ENCODE measurements at regions not wholly inside any gene's neighbourhood (a gene's known extent, or its start where the extent isn't known, plus 50 kb on each side); places are given as distances from the start of the nearest gene placed in this dataset.

- Histone ChIP-seq H3K4me3 (no peak overlapping the region), H3K9me3 (no peaks in the 10 kb centered on the region), H3K4me1 (no peaks in the 10 kb centered on the region), H3K27me3 (no peaks in the 10 kb centered on the region), H3K27ac (no peak overlapping the region), H3K36me3 (no peaks in the 10 kb centered on the region)
- TF ChIP-seq, protein P1, sequence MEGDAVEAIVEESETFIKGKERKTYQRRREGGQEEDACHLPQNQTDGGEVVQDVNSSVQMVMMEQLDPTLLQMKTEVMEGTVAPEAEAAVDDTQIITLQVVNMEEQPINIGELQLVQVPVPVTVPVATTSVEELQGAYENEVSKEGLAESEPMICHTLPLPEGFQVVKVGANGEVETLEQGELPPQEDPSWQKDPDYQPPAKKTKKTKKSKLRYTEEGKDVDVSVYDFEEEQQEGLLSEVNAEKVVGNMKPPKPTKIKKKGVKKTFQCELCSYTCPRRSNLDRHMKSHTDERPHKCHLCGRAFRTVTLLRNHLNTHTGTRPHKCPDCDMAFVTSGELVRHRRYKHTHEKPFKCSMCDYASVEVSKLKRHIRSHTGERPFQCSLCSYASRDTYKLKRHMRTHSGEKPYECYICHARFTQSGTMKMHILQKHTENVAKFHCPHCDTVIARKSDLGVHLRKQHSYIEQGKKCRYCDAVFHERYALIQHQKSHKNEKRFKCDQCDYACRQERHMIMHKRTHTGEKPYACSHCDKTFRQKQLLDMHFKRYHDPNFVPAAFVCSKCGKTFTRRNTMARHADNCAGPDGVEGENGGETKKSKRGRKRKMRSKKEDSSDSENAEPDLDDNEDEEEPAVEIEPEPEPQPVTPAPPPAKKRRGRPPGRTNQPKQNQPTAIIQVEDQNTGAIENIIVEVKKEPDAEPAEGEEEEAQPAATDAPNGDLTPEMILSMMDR (IDR thresholded peaks at IDR 0.05): no peak
- no peak for TF ChIP-seq POLR2A (IDR thresholded peaks at IDR 0.05)
- DNase-seq: no peak
These were observed 292.0 kb upstream of the NECTIN3 start for GRCh38 chr3:110779581-110779980.

DNA sequence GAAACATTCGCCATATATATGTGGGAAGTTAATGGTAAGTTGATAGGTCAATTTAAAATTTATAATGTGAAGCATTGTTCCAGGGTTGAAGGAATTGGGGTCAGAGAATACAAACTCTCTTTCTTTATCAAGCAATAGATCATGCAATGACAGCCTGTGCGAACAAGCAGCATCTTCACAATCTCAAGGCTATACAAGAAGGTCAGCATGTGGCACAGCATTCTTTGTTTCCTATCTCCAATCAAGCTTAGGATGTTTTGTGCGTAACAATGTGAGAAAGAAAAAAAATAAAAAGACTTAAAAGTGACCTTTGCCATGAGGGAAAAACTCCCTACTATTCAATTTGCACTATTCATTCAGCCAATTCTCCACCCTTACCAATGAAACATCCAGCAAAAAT is 288.1 kb upstream of the NECTIN3 start:
- no peaks in the 10 kb centered on the region for H3K4me1 ChIP-seq

DNA sequence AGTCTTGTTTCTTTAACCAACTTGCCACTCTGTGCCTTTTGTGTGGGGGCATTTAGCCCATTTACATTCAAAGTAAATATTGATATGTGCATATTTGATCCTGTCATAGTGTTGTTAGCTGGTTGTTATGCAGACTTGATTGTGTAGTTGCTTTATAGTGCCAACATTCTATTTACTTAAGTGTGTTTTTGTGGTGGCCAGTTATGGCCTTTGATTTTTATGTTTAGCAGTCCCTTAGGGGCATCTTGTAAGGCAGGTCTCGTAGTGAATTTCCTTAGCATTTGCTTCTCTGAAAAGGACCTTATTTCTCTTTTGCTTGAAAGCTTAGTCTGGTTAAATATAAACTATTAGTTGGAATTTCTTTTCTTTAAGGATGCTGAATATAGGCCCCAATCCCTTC is 282.8 kb upstream of the NECTIN3 start:
- no peak for DNase-seq
- no peaks in the 10 kb centered on the region for H3K27me3 ChIP-seq
- H3K9me3 ChIP-seq: no peaks in the 10 kb centered on the region
- H3K36me3 ChIP-seq: no peaks in the 10 kb centered on the region
- no peak overlapping the region for H3K27ac ChIP-seq
- no peaks in the 10 kb centered on the region for H3K4me1 ChIP-seq
- TF ChIP-seq, protein P1 (IDR thresholded peaks at IDR 0.05): no peak
- TF ChIP-seq POLR2A (IDR thresholded peaks at IDR 0.05): no peak
- H3K4me3 ChIP-seq: no peak overlapping the region

More for the DNA sequence above, 288.1 kb upstream of the NECTIN3 start:
- H3K27ac ChIP-seq: no peak overlapping the region
- H3K36me3 ChIP-seq: no peaks in the 10 kb centered on the region
- TF ChIP-seq POLR2A (IDR thresholded peaks at IDR 0.05): no peak
- TF ChIP-seq, protein P1 (IDR thresholded peaks at IDR 0.05): no peak
- H3K27me3 ChIP-seq: no peaks in the 10 kb centered on the region
- H3K9me3 ChIP-seq: no peaks in the 10 kb centered on the region
- no peak for DNase-seq
- no peak overlapping the region for H3K4me3 ChIP-seq

GRCh38 chr3:110789315-110789714 is 282.3 kb upstream of the NECTIN3 start:
- Histone ChIP-seq H3K4me1 (no peaks in the 10 kb centered on the region), H3K27me3 (no peaks in the 10 kb centered on the region), H3K9me3 (no peaks in the 10 kb centered on the region), H3K4me3 (no peak overlapping the region), H3K36me3 (no peaks in the 10 kb centered on the region), H3K27ac (no peak overlapping the region)
- DNase-seq: no peak
- TF ChIP-seq, protein P1 (IDR thresholded peaks at IDR 0.05): no peak
- TF ChIP-seq POLR2A (IDR thresholded peaks at IDR 0.05): no peak

DNA sequence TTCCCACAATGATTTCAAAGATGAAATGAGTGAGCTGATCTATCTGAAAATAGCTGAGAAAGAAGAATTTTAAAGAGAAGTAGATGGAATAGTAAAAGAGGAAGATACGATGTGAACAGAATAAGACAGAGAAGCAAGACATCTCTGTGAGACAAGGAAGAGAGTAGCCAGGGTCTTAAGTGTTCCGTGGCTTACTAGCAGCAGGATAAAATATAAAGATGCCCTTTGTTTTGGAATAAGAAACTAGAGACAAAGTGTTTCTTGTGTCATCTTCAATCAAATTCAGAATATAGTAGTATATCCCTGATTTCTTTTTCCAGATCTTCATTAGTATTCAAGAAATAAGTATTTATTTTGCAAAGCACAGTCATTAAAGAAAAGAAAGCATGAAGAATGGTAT is 281.0 kb upstream of the NECTIN3 start:
- H3K4me3 ChIP-seq: no peak overlapping the region
- no peak overlapping the region for H3K27ac ChIP-seq
- no peak for DNase-seq
- H3K4me1 ChIP-seq: no peaks in the 10 kb centered on the region
- no peak for TF ChIP-seq POLR2A (IDR thresholded peaks at IDR 0.05)
- TF ChIP-seq, protein P1 (IDR thresholded peaks at IDR 0.05): no peak
- H3K27me3 ChIP-seq: no peaks in the 10 kb centered on the region
- H3K36me3 ChIP-seq: no peaks in the 10 kb centered on the region
- H3K9me3 ChIP-seq: no peaks in the 10 kb centered on the region

Data from Peyer's patch (tissue), 4 donors.